Stomach (tissue), 4 donors: ENCODE measurements at regions not wholly inside any gene's neighbourhood (a gene's known extent, or its start where the extent isn't known, plus 50 kb on each side); places are given as distances from the start of the nearest gene placed in this dataset.
"Not testable (repeated sequence)": the region's sequence is repeated elsewhere in the genome, so short reads cannot be mapped to it uniquely, and the experiment has no call there.

Experiments
- POLR2A ChIP-seq, 4 donors: fragments of 450-650 bp; IDR thresholded peaks; one replicate each; pipeline ENCODE4 v1.6.1; 2016; ENCODE audit warnings: antibody characterized with exemption in 4 of 4, control low read depth in 2 of 4, mild to moderate bottlenecking in 1 of 4, moderate library complexity in 1 of 4
- POLR2AphosphoS5 ChIP-seq, 3 donors: sonication (generic); formaldehyde crosslinking; IDR thresholded peaks; one replicate each; pipeline ENCODE4 v1.6.1; 2016; ENCODE audit warnings: antibody characterized with exemption in 3 of 3
- TF ChIP-seq, protein P1 (sequence below), 7 experiments: fragments of 450-650 bp in 4 of 7; fragments of 200-600 bp in 3 of 7; sonication (generic) in 3 of 7; IDR thresholded peaks; one replicate each; pipeline ENCODE4 v1.5.1; 2016 to 2019; ENCODE audit warnings: antibody characterized with exemption in 7 of 7, control low read depth in 2 of 7, mild to moderate bottlenecking in 1 of 7

DNA sequence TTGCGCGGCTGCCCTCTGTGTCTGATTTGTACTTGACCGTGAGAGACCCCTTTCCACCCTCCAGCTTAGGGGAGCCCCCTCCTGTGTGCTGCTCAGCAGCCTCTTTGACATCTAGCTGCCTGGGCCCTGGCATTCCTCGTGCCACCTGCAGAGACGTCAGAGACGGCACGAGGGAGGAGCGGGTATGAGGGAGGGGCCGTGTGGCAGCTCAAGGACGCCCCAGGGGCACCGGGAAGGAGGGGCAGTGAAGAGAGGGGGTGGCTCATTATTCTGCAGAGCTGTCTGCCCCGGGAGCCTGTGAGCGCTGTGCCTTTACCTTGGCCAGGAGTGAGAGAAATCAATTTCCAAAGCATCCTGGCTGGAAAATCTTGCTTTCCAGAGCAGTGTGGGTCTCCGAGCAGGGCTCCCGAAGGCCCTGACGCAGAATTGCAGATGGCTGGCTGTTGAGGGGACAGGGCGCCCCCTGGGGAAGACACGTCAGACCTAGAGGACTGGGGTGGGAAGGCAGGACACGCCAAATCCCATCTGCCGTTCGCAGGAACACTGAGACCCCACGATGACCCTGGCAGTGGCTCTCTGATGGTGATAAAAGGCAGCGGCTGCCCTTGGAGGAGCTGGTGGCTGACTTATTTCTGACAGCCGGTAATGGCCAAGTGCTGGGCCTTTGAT is 3950.5 kb upstream of the TPTE start:
- TF ChIP-seq, protein P1, sequence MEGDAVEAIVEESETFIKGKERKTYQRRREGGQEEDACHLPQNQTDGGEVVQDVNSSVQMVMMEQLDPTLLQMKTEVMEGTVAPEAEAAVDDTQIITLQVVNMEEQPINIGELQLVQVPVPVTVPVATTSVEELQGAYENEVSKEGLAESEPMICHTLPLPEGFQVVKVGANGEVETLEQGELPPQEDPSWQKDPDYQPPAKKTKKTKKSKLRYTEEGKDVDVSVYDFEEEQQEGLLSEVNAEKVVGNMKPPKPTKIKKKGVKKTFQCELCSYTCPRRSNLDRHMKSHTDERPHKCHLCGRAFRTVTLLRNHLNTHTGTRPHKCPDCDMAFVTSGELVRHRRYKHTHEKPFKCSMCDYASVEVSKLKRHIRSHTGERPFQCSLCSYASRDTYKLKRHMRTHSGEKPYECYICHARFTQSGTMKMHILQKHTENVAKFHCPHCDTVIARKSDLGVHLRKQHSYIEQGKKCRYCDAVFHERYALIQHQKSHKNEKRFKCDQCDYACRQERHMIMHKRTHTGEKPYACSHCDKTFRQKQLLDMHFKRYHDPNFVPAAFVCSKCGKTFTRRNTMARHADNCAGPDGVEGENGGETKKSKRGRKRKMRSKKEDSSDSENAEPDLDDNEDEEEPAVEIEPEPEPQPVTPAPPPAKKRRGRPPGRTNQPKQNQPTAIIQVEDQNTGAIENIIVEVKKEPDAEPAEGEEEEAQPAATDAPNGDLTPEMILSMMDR (IDR thresholded peaks at IDR 0.05), result not testable (repeated sequence)
- TF ChIP-seq POLR2A, POLR2AphosphoS5 (IDR thresholded peaks at IDR 0.05): not testable (repeated sequence)
